Transverse colon (tissue), 3 donors: ENCODE measurements at regions not wholly inside any gene's neighbourhood (a gene's known extent, or its start where the extent isn't known, plus 50 kb on each side); places are given as distances from the start of the nearest gene placed in this dataset.
"Not testable (repeated sequence)": the region's sequence is repeated elsewhere in the genome, so short reads cannot be mapped to it uniquely, and the experiment has no call there.

Experiments used
- CTCF ChIP-seq, 5 experiments: fragments of 200-600 bp in 3 of 5; fragments of 450-650 bp in 2 of 5; sonication (generic) in 3 of 5; IDR thresholded peaks; 1 replicate in 2 of 5; 2 replicates in 3 of 5; pipeline ENCODE4 v1.5.1; 2016 to 2017; ENCODE audit warnings: antibody characterized with exemption in 5 of 5, inconsistent platforms in 3 of 5, mild to moderate bottlenecking in 2 of 5, moderate library complexity in 1 of 5
- POLR2A ChIP-seq: fragments of 450-650 bp; IDR thresholded peaks from one replicate; pipeline ENCODE4 v1.6.1; 2016; ENCODE audit warnings: antibody characterized with exemption, mild to moderate bottlenecking, moderate library complexity

- not testable (repeated sequence) for TF ChIP-seq POLR2A; CTCF (IDR thresholded peaks at IDR 0.05)
Measured at GRCh38 chr17:36849020-36849419, 88.3 kb upstream of the LHX1 start.
